NCI-H526 (cell line): ENCODE measurements at regions not wholly inside any gene's neighbourhood (a gene's known extent, or its start where the extent isn't known, plus 50 kb on each side); places are given as distances from the start of the nearest gene placed in this dataset.
A peak's percentile ranks its signal among the peaks of the same experiment; 100 is the strongest.

Experiments
- DNase-seq, 2 experiments: peaks; one replicate each; lab custom pipeline; 2025; lab: John Stamatoyannopoulos, UW

- peak in 1 of 2 experiments; percentile 15 for DNase-seq
Measured at GRCh38 chr5:115402822-115403577, 106.5 kb upstream of the CCDC112 start.

- no peak for DNase-seq
Measured at GRCh38 chr5:115402092-115402491, 105.6 kb upstream of the CCDC112 start.

- DNase-seq, result no peak
Measured at GRCh38 chr5:115398719-115399118, 102.3 kb upstream of the CCDC112 start.

- no peak for DNase-seq
Measured at GRCh38 chr5:115396688-115397087, 100.2 kb upstream of the CCDC112 start.

- DNase-seq, result no peak
Measured at GRCh38 chr5:115396081-115396480, 99.6 kb upstream of the CCDC112 start.

GRCh38 chr5:115394531-115394930 is 98.1 kb upstream of the CCDC112 start:
- no peak for DNase-seq

GRCh38 chr5:115393239-115393638 is 96.8 kb upstream of the CCDC112 start:
- DNase-seq, result no peak

- DNase-seq, result no peak
Measured at GRCh38 chr5:115392611-115393010, 96.2 kb upstream of the CCDC112 start.

GRCh38 chr5:115391780-115392179 is 95.3 kb upstream of the CCDC112 start:
- DNase-seq, result no peak

GRCh38 chr5:115389799-115390382 is 93.4 kb upstream of the CCDC112 start:
- DNase-seq, result peak in 1 of 2 experiments; percentile 34

GRCh38 chr5:115389034-115389798 is 92.8 kb upstream of the CCDC112 start:
- DNase-seq, result no peak

- DNase-seq, result no peak
Measured at GRCh38 chr5:115388240-115388639, 91.8 kb upstream of the CCDC112 start.

- no peak for DNase-seq
Measured at GRCh38 chr5:115387816-115388215, 91.4 kb upstream of the CCDC112 start.

GRCh38 chr5:115386657-115387056 is 90.2 kb upstream of the CCDC112 start:
- DNase-seq, result no peak

- no peak for DNase-seq
Measured at GRCh38 chr5:115384587-115385375, 88.3 kb upstream of the CCDC112 start.

- DNase-seq, result peak in 1 of 2 experiments; percentile 49
Measured at GRCh38 chr5:115382989-115383388, 86.5 kb upstream of the CCDC112 start.

GRCh38 chr5:115381911-115382662 is 85.6 kb upstream of the CCDC112 start:
- no peak for DNase-seq

- DNase-seq, result peak; percentile 89
Measured at GRCh38 chr5:115379622-115380344, 83.3 kb upstream of the CCDC112 start.

GRCh38 chr5:115378754-115379153 is 82.3 kb upstream of the CCDC112 start:
- DNase-seq, result no peak

- no peak for DNase-seq
Measured at GRCh38 chr5:115377468-115378217, 81.2 kb upstream of the CCDC112 start.
